Keratinocyte (primary cell): ENCODE measurements at regions not wholly inside any gene's neighbourhood (a gene's known extent, or its start where the extent isn't known, plus 50 kb on each side); places are given as distances from the start of the nearest gene placed in this dataset.

Source experiments
- DNase-seq: peaks from one replicate; pipeline ENCODE4 v3.0.0-alpha.2; 2011; ENCODE audit warnings: low read depth, missing footprints, low spot score
- FAIRE-seq: peaks from 2 replicates; lab custom pipeline; 2011; peaks lifted over from hg19 to GRCh38; lab: Jason Lieb, UNC
- H2AFZ ChIP-seq: 2 replicates; pipeline ENCODE4 v1.6.0; 2012; ENCODE audit warnings: low read length, control low read depth, inconsistent platforms; ENCODE audit not compliant: control insufficient read depth
- H3K27ac ChIP-seq: 2 replicates; pipeline ENCODE4 v1.5.1; 2011; ENCODE audit warnings: low read length; ENCODE audit not compliant: control insufficient read depth, insufficient read depth
- H3K27me3 ChIP-seq: 3 replicates; pipeline ENCODE4 v1.6.0; 2011; ENCODE audit warnings: low read length; ENCODE audit not compliant: control insufficient read depth, insufficient read depth; ENCODE audit errors: extremely low read depth
- H3K36me3 ChIP-seq, 2 experiments: 2 replicates in 1 of 2; 3 replicates in 1 of 2; pipeline ENCODE4 v1.5.1; 2011; ENCODE audit warnings: low read length in 2 of 2, mild to moderate bottlenecking in 1 of 2; ENCODE audit not compliant: control insufficient read depth in 2 of 2, insufficient read depth in 2 of 2; ENCODE audit errors: extremely low read depth in 1 of 2
- H3K4me1 ChIP-seq: 3 replicates; pipeline ENCODE4 v1.5.1; 2011; ENCODE audit warnings: low read length; ENCODE audit not compliant: control insufficient read depth, insufficient read depth; ENCODE audit errors: extremely low read depth
- H3K4me2 ChIP-seq: 3 replicates; pipeline ENCODE4 v1.6.0; 2011; ENCODE audit warnings: low read depth, low read length; ENCODE audit not compliant: control insufficient read depth, insufficient read depth; ENCODE audit errors: extremely low read depth
- H3K4me3 ChIP-seq, 3 experiments: fragments of 200-600 bp in 1 of 3; sonication (generic) in 1 of 3; 2 replicates in 2 of 3; 3 replicates in 1 of 3; pipeline ENCODE4 v1.5.1; 2011 to 2016; ENCODE audit warnings: low read length in 3 of 3, mild to moderate bottlenecking in 3 of 3, control low read depth in 2 of 3, inconsistent platforms in 1 of 3, low read depth in 1 of 3, mixed read lengths in 1 of 3, mixed run types in 1 of 3, moderate library complexity in 1 of 3; ENCODE audit not compliant: control insufficient read depth in 2 of 3, insufficient read depth in 2 of 3; ENCODE audit errors: extremely low read depth in 1 of 3
- H3K79me2 ChIP-seq: 2 replicates; pipeline ENCODE4 v1.6.0; 2012; ENCODE audit warnings: low read length; ENCODE audit not compliant: control insufficient read depth, insufficient read depth
- H3K9ac ChIP-seq: 3 replicates; pipeline ENCODE4 v1.6.0; 2011; ENCODE audit warnings: low read length; ENCODE audit not compliant: control insufficient read depth, insufficient read depth; ENCODE audit errors: extremely low read depth
- H3K9me1 ChIP-seq: 3 replicates; pipeline ENCODE4 v1.6.0; 2011; ENCODE audit warnings: low read length; ENCODE audit not compliant: control insufficient read depth, insufficient read depth; ENCODE audit errors: extremely low read depth
- H3K9me3 ChIP-seq: 2 replicates; pipeline ENCODE4 v1.5.1; 2012; ENCODE audit warnings: low read depth, low read length; ENCODE audit not compliant: control insufficient read depth
- H4K20me1 ChIP-seq: 3 replicates; pipeline ENCODE4 v1.6.0; 2011; ENCODE audit warnings: low read length; ENCODE audit not compliant: control insufficient read depth, insufficient read depth; ENCODE audit errors: extremely low read depth
- EZH2 ChIP-seq: IDR thresholded peaks from one replicate; pipeline ENCODE4 v1.6.1; 2012; ENCODE audit warnings: inconsistent platforms, mild to moderate bottlenecking, low read length, moderate library complexity
- dilution Hi-C: fragments of 300-500 bp; cut with MboI; formaldehyde crosslinking; loops from one replicate; pipeline ENCODE4 v1.7.0; 2020; ENCODE audit warnings: low sequenced_read_pairs; ENCODE audit not compliant: extremely low pct_ligation_motif_present
- TF ChIP-seq, protein P1 (sequence below), 3 experiments: IDR thresholded peaks in 1 of 3; conservative IDR thresholded peaks in 1 of 3; optimal IDR thresholded peaks in 1 of 3; 2 replicates in 2 of 3; 3 replicates in 1 of 3; pipeline versions ENCODE3 to v1.5.1; 2011; ENCODE audit warnings: low read length in 3 of 3, mild to moderate bottlenecking in 3 of 3, moderate library complexity in 2 of 3, control low read depth in 1 of 3, inconsistent platforms in 1 of 3; ENCODE audit not compliant: insufficient read depth in 2 of 3; ENCODE audit errors: extremely low read depth in 1 of 3

DNA sequence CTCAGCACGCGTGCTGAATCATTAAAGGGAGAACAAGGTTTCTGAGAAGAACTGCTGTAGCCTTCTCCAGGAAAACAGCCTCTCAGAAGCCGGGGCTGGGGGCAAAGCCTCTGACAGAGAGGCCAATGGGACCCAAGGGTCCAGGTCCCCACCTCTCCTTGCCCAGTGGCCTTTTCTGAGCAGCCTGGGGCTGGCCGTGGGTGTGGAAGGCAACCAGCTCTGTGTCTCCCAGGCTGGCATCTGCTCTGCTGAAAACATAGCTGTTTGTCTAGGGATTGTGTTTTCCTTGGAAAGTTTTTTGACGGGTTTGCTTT lies 261.2 kb downstream of the NPHP4 start:
- H3K9ac ChIP-seq = no peak overlapping the region
- no peaks in the 10 kb centered on the region for H3K27me3 ChIP-seq
- no peak overlapping the region for H3K4me3 ChIP-seq
- H3K36me3 ChIP-seq = no peaks in the 10 kb centered on the region
- no peak overlapping the region for H3K4me2 ChIP-seq
- dilution Hi-C loops = no loop called here
- H3K9me1 ChIP-seq = no peaks in the 10 kb centered on the region
- H3K4me1 ChIP-seq = no peaks in the 10 kb centered on the region
- H3K79me2 ChIP-seq = no peaks in the 10 kb centered on the region
- no peaks in the 10 kb centered on the region for H4K20me1 ChIP-seq
- TF ChIP-seq, protein P1, sequence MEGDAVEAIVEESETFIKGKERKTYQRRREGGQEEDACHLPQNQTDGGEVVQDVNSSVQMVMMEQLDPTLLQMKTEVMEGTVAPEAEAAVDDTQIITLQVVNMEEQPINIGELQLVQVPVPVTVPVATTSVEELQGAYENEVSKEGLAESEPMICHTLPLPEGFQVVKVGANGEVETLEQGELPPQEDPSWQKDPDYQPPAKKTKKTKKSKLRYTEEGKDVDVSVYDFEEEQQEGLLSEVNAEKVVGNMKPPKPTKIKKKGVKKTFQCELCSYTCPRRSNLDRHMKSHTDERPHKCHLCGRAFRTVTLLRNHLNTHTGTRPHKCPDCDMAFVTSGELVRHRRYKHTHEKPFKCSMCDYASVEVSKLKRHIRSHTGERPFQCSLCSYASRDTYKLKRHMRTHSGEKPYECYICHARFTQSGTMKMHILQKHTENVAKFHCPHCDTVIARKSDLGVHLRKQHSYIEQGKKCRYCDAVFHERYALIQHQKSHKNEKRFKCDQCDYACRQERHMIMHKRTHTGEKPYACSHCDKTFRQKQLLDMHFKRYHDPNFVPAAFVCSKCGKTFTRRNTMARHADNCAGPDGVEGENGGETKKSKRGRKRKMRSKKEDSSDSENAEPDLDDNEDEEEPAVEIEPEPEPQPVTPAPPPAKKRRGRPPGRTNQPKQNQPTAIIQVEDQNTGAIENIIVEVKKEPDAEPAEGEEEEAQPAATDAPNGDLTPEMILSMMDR (optimal IDR thresholded peaks at IDR 0.05 in 1 of 3, IDR thresholded peaks at IDR 0.05 in 1 of 3, conservative IDR thresholded peaks at IDR 0.05 in 1 of 3; ENCODE audit: extremely low read depth in 1 of 3, insufficient read depth in 2 of 3, low read length in 3 of 3) = no peak
- TF ChIP-seq EZH2 = no peak
- no peaks in the 10 kb centered on the region for H3K9me3 ChIP-seq
- DNase-seq (no peak), FAIRE-seq (no peak)
- no peak overlapping the region for H2AFZ ChIP-seq
- no peak overlapping the region for H3K27ac ChIP-seq

DNA sequence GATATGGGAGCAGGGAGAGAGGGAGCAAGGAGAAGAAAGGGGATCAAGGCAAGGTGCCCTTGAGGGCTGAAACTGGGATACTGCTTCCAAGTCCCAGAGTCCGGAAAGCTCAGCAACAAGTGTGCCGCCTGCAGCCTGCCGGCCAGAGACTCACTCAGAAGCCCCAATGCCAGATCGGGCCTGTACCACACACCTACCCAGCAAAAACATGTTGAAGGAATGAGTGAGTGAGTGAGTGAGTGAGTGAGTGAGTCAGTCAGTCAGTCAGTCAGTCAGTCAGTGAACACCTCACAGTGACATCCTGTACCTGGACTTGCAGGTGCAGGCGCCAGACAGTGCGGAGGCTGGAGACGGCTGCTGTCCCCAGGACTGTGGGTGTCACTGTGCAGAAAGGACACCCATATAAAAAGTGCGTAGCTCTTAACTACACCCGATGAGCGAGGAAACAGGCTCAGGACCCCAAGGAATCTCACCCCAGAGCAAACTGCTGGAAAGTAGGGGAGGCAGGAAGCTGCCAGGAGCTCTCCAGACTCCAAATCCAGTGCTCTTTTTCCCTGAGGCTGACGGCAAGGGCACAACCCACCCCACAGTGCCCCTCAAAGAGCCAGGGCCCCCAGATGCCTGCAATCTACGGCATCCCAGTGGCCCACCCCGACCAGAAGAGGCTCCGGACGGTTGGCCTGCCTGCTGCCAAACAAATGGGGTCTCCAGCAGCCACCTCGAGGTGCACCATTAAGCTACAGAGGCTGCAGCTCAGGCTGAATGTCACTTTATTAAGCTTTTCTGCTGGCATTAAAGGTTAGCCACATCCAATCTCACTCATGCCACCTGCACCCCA lies 261.7 kb downstream of the NPHP4 start:
- no peaks in the 10 kb centered on the region for H3K79me2 ChIP-seq
- no peak overlapping the region for H3K4me3 ChIP-seq
- no peak for TF ChIP-seq EZH2
- TF ChIP-seq, protein P1 (optimal IDR thresholded peaks at IDR 0.05 in 1 of 3, IDR thresholded peaks at IDR 0.05 in 1 of 3, conservative IDR thresholded peaks at IDR 0.05 in 1 of 3; ENCODE audit: extremely low read depth in 1 of 3, insufficient read depth in 2 of 3, low read length in 3 of 3) = no peak
- no peak overlapping the region for H3K4me2 ChIP-seq
- H3K4me1 ChIP-seq = no peaks in the 10 kb centered on the region
- dilution Hi-C loops = no loop called here
- H3K9ac ChIP-seq = no peak overlapping the region
- H2AFZ ChIP-seq = no peak overlapping the region
- no peaks in the 10 kb centered on the region for H3K9me3 ChIP-seq
- no peak for FAIRE-seq
- DNase-seq = no peak
- no peaks in the 10 kb centered on the region for H4K20me1 ChIP-seq
- no peak overlapping the region for H3K27ac ChIP-seq
- no peaks in the 10 kb centered on the region for H3K9me1 ChIP-seq
- no peaks in the 10 kb centered on the region for H3K36me3 ChIP-seq
- no peaks in the 10 kb centered on the region for H3K27me3 ChIP-seq
